Esophagus muscularis mucosa (tissue), 4 donors: ENCODE measurements at regions not wholly inside any gene's neighbourhood (a gene's known extent, or its start where the extent isn't known, plus 50 kb on each side); places are given as distances from the start of the nearest gene placed in this dataset.

Source experiments
- DNase-seq: peaks from one replicate; pipeline ENCODE4 v3.0.0-alpha.2; 2017; ENCODE audit errors: extremely low spot score
- H3K27ac ChIP-seq, 4 donors: fragments of 200-600 bp; sonication (generic); replicated peaks in 1 of 4; 1 replicate in 3 of 4; 2 replicates in 1 of 4; pipeline ENCODE4 v1.5.1; 2016 to 2019; ENCODE audit warnings: mild to moderate bottlenecking in 1 of 4
- H3K27me3 ChIP-seq, 4 donors: fragments of 200-600 bp; sonication (generic); one replicate each; pipeline versions ENCODE4 v1.5.1 to v1.6.0; 2016 to 2019
- H3K36me3 ChIP-seq, 4 donors: fragments of 200-600 bp; sonication (generic); one replicate each; pipeline ENCODE4 v1.5.1; 2016 to 2019
- H3K4me1 ChIP-seq, 4 donors: fragments of 200-600 bp; sonication (generic); one replicate each; pipeline ENCODE4 v1.5.1; 2016 to 2019
- H3K4me3 ChIP-seq, 4 donors: fragments of 200-600 bp; sonication (generic); 1 replicate in 2 of 4; 2 replicates in 2 of 4; pipeline ENCODE4 v1.5.1; 2016 to 2019; ENCODE audit warnings: mild to moderate bottlenecking in 4 of 4, moderate library complexity in 1 of 4
- H3K9me3 ChIP-seq, 4 donors: fragments of 200-600 bp; sonication (generic); 1 replicate in 3 of 4; 2 replicates in 1 of 4; pipeline ENCODE4 v1.5.1; 2016 to 2019
- EP300 ChIP-seq: sonication (generic); formaldehyde crosslinking; IDR thresholded peaks from one replicate; pipeline ENCODE4 v1.6.1; 2017; ENCODE audit warnings: antibody characterized with exemption
- POLR2A ChIP-seq: fragments of 450-650 bp; IDR thresholded peaks from one replicate; pipeline ENCODE4 v1.6.1; 2017; ENCODE audit warnings: antibody characterized with exemption, moderate library complexity, mild to moderate bottlenecking, low read depth
- POLR2AphosphoS5 ChIP-seq, 2 donors: sonication (generic); formaldehyde crosslinking; IDR thresholded peaks; one replicate each; pipeline ENCODE4 v1.6.1; 2017; ENCODE audit warnings: antibody characterized with exemption in 2 of 2
- WGBS: methylation state at CpG from one replicate; pipeline ENCODE4 v1.1.5; 2018; 5-methylcytosine and 5-hydroxymethylcytosine counted together
- intact Hi-C: fragments of 100-400 bp; cut with DNase I; formaldehyde crosslinking; loops from one replicate; pipeline ENCODE4 v1.15.1; 2023
- TF ChIP-seq, protein P1 (sequence below), 3 experiments: fragments of 200-600 bp in 2 of 3; fragments of 450-650 bp in 1 of 3; sonication (generic) in 2 of 3; IDR thresholded peaks; one replicate each; pipeline ENCODE4 v1.5.1; 2017 to 2019; ENCODE audit warnings: antibody characterized with exemption in 3 of 3, mild to moderate bottlenecking in 2 of 3, moderate library complexity in 1 of 3

DNA sequence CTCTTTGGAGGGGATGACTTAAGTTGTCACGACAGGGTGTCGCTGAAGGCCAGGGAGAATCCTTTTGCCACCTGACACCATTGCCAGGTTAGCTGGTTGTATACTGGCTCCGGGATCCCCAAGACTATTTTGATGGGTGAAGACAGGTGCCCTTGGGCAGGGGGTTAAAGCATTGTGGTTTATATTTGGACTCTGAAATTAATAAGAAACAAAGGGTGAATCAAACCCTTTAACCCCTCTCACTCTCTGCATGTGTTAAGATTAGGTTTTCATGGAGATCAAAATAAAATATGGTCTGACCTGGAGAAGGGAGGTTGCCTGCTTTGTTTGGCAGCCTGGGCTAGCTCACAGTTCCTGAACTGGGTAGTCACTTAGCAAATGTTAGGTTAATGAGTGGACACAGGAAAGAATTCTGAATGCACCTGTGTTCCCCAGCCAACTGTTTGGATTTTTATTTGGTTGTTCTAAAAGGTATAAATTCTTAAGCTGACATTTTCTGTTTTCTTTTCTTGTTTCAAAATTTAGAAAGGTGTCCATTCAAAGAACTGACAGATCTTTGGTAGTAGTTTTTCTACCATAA, 301.7 kb downstream of the KCNS3 start:
- Histone ChIP-seq H3K36me3 (no peaks in the 10 kb centered on the region), H3K27ac (no peak overlapping the region), H3K27me3 (no peaks in the 10 kb centered on the region), H3K4me3 (no peak overlapping the region), H3K4me1 (no peaks in the 10 kb centered on the region), H3K9me3 (no peaks in the 10 kb centered on the region)
- WGBS: 86% methylated on average over 3 of the region's 3 CpGs
- TF ChIP-seq, protein P1, sequence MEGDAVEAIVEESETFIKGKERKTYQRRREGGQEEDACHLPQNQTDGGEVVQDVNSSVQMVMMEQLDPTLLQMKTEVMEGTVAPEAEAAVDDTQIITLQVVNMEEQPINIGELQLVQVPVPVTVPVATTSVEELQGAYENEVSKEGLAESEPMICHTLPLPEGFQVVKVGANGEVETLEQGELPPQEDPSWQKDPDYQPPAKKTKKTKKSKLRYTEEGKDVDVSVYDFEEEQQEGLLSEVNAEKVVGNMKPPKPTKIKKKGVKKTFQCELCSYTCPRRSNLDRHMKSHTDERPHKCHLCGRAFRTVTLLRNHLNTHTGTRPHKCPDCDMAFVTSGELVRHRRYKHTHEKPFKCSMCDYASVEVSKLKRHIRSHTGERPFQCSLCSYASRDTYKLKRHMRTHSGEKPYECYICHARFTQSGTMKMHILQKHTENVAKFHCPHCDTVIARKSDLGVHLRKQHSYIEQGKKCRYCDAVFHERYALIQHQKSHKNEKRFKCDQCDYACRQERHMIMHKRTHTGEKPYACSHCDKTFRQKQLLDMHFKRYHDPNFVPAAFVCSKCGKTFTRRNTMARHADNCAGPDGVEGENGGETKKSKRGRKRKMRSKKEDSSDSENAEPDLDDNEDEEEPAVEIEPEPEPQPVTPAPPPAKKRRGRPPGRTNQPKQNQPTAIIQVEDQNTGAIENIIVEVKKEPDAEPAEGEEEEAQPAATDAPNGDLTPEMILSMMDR (IDR thresholded peaks at IDR 0.05): no peak
- TF ChIP-seq POLR2AphosphoS5 (IDR thresholded peaks at IDR 0.05) (no peak), POLR2A (no peak), EP300 (no peak)
- intact Hi-C loops: no loop called here
- no peak for DNase-seq

DNA sequence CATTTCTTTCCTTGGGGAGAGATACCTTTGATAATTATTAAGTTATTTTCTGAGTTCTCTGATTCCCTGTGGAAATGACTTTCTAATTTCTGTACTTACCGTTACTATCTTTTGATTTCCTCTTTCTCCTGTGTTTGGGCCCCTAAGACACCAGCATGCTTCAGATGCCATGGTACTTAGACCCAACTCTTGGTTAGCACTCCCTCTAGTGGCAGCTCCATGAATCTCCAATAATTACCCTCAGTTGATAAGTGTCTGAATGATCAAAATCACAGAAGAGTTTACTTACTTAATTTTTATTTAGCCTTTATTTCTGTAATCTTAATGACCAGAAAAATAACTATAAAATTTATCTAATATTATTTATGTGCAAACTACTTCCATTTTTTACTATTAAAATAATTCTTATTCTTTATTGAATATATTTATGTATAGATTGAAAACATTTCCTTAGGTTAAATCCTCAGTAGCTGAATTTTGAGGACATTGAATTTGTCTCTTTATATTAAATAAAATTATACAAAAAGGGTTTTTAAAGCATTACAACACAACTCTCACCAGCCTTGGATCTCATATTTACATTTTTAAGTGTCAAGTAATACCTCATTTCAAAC, 300.4 kb downstream of the KCNS3 start:
- Histone ChIP-seq H3K4me3 (no peak overlapping the region), H3K36me3 (no peaks in the 10 kb centered on the region), H3K4me1 (no peaks in the 10 kb centered on the region), H3K9me3 (no peaks in the 10 kb centered on the region), H3K27ac (no peak overlapping the region), H3K27me3 (no peaks in the 10 kb centered on the region)
- WGBS: 20% methylated on average over 1 of the region's 1 CpG
- TF ChIP-seq EP300: no peak
- TF ChIP-seq, protein P1 (IDR thresholded peaks at IDR 0.05): peak; percentile 78 to 87 (median 80)
- no peak for DNase-seq
- intact Hi-C loops: loop anchor here (2.0 to 10.0 kb wide), 2 partner anchors 196 to 328 kb away; no protein-coding TSS in a partner anchor

DNA sequence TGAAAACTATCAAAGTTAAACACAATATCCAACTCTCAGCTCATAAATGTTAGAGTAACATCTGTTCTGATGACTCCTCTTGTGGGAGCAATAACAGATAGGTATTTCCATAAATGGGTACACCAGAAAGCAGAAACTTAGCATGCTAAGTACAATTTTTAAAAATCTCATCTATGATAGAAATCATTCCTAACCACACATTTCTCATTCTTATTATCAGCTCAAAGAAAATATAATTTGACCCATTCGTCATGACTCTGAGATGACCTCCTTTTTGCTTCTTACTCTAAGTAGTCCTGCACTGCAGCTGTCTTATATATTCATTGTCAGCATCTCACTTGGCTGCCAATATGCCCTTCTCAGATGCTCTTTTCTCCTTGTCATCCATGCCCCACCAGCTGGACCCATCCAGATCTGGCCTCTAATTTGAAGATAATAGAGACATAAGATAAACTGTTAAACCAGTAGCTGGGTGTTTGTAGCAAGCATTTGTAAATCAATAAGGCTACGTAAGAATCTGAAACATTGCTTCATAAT, 298.3 kb downstream of the KCNS3 start:
- H3K36me3 ChIP-seq: no peaks in the 10 kb centered on the region
- no peak overlapping the region for H3K27ac ChIP-seq
- no peak for TF ChIP-seq POLR2AphosphoS5 (IDR thresholded peaks at IDR 0.05)
- no peak for TF ChIP-seq POLR2A
- TF ChIP-seq, protein P1 (IDR thresholded peaks at IDR 0.05): no peak
- TF ChIP-seq EP300: no peak
- H3K9me3 ChIP-seq: no peaks in the 10 kb centered on the region
- H3K27me3 ChIP-seq: no peaks in the 10 kb centered on the region
- H3K4me1 ChIP-seq: peaks cover 0 to 5% (median 5%) of the 10 kb centered on the region in 4 donors
- DNase-seq: no peak
- intact Hi-C loops: loop anchor here (10.0 kb wide), 1 partner anchor 198 kb away; no protein-coding TSS in a partner anchor
- no peak overlapping the region for H3K4me3 ChIP-seq
- WGBS: 82% methylated on average over 2 of the region's 2 CpGs

DNA sequence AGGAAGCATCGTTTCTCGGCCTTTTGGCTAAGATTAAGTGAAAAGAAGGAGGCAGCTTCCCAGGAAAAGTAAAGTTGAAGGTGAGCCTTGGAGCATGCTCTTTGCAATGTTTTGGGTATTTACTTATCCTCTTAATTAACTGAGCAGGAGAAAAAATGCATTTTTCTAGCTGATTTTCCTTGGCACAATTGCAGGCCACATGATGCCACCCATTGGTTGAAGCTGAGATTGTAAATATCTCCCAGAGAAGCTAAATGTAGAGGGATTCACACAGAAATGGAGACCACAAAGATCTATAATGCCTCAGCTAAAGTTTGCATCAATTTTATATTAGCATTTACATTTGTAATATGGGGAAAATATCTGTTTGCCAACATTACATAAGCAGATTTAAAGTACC, 294.1 kb downstream of the KCNS3 start:
- intact Hi-C loops: loop anchor here (10.0 kb wide), 1 partner anchor 202 kb away; no protein-coding TSS in a partner anchor
- no peaks in the 10 kb centered on the region for H3K9me3 ChIP-seq
- H3K27me3 ChIP-seq: no peaks in the 10 kb centered on the region
- DNase-seq: no peak
- no peak overlapping the region for H3K4me3 ChIP-seq
- H3K27ac ChIP-seq: no peak overlapping the region
- TF ChIP-seq EP300: no peak
- no peak for TF ChIP-seq POLR2A
- no peak for TF ChIP-seq POLR2AphosphoS5 (IDR thresholded peaks at IDR 0.05)
- TF ChIP-seq, protein P1 (IDR thresholded peaks at IDR 0.05): no peak
- peaks cover 0 to 20% (median 14%) of the 10 kb centered on the region in 4 donors for H3K4me1 ChIP-seq
- no peaks in the 10 kb centered on the region for H3K36me3 ChIP-seq
- WGBS: 92% methylated on average over 2 of the region's 2 CpGs
